GM12878 (cell line): ENCODE measurements at regions not wholly inside any gene's neighbourhood (a gene's known extent, or its start where the extent isn't known, plus 50 kb on each side); places are given as distances from the start of the nearest gene placed in this dataset.

Source experiments
- ATAC-seq: fragments of 200-7000 bp; cut with Tn5 transposase; 3 replicates; pipeline ENCODE4 v1.9.1; 2020; ENCODE audit warnings: mild to moderate bottlenecking, moderate library complexity
- BruUV-seq: library from RNA; stranded (reverse); fragments of 400-500 nt; replicated peaks from 2 replicates; lab custom pipeline; 2021; lab: Mats Ljungman, UMichigan
- CTCF ChIA-PET: fragments of 300-600 bp; sonication (Branson Sonifier 250); formaldehyde crosslinking; extraction: SDS; loops from one replicate; lab custom pipeline; 2021; ENCODE audit warnings: inconsistent platforms; lab: Yijun Ruan, JAX
- POLR2A ChIA-PET: fragments of 350-600 bp; formaldehyde crosslinking; extraction: SDS; loops from one replicate; lab custom pipeline; 2021; ENCODE audit warnings: inconsistent platforms; lab: Charles Lee
- RAD21 ChIA-PET: fragments of 300-600 bp; sonication (Branson Sonifier 250); formaldehyde crosslinking; loops from one replicate; lab custom pipeline; 2023; ENCODE audit warnings: antibody characterized with exemption; ENCODE audit not compliant: unreplicated experiment; lab: Charles Lee
- SMC1A ChIA-PET: fragments of 300-600 bp; sonication (Branson Sonifier 250); formaldehyde crosslinking; loops from one replicate; lab custom pipeline; 2023; ENCODE audit not compliant: unreplicated experiment, uncharacterized antibody; lab: Charles Lee
- DNase-seq: peaks from one replicate; pipeline ENCODE4 v3.0.0-alpha.2; 2011; ENCODE audit warnings: low read depth, low spot score
- FAIRE-seq: peaks from 3 replicates; lab custom pipeline; 2011; peaks lifted over from hg19 to GRCh38; lab: Jason Lieb, UNC
- H2AFZ ChIP-seq: 2 replicates; pipeline ENCODE4 v1.6.0; 2011; ENCODE audit warnings: low read depth, low read length, control low read depth; ENCODE audit not compliant: control insufficient read depth
- H3K27ac ChIP-seq: 2 replicates; pipeline ENCODE4 v1.5.1; 2011; ENCODE audit warnings: control low read depth; ENCODE audit not compliant: control insufficient read depth, insufficient read depth
- H3K27me3 ChIP-seq, 2 experiments: replicated peaks in 1 of 2; 2 replicates each; pipeline versions ENCODE4 v1.6.0 to v1.6.1; 2011; ENCODE audit warnings: low read length in 1 of 2; ENCODE audit not compliant: control insufficient read depth in 2 of 2, insufficient read depth in 2 of 2
- H3K36me3 ChIP-seq, 2 experiments: 2 replicates each; pipeline ENCODE4 v1.5.1; 2011; ENCODE audit warnings: low read length in 1 of 2; ENCODE audit not compliant: control insufficient read depth in 2 of 2, insufficient read depth in 2 of 2
- H3K4me1 ChIP-seq: 2 replicates; pipeline ENCODE4 v1.6.1; 2011; ENCODE audit warnings: mild to moderate bottlenecking, low read length, moderate library complexity, mixed read lengths; ENCODE audit not compliant: control insufficient read depth, insufficient read depth
- H3K4me2 ChIP-seq: 2 replicates; pipeline ENCODE4 v1.6.0; 2011; ENCODE audit warnings: control low read depth; ENCODE audit not compliant: control insufficient read depth, insufficient read depth
- H3K4me3 ChIP-seq: fragments of 200-600 bp; sonication (generic); 2 replicates; pipeline ENCODE4 v1.5.1; 2016
- H3K79me2 ChIP-seq: 2 replicates; pipeline ENCODE4 v1.6.0; 2011; ENCODE audit warnings: low read length; ENCODE audit not compliant: control insufficient read depth, insufficient read depth
- H3K9ac ChIP-seq: 2 replicates; pipeline ENCODE4 v1.8.0; 2011; ENCODE audit warnings: low read length, control low read depth, mixed read lengths; ENCODE audit not compliant: control insufficient read depth, insufficient read depth
- H3K9me3 ChIP-seq: replicated peaks from 3 replicates; pipeline ENCODE4 v1.5.1; 2011; ENCODE audit warnings: mild to moderate bottlenecking, low read length; ENCODE audit not compliant: control insufficient read depth, insufficient read depth
- H4K20me1 ChIP-seq: 2 replicates; pipeline ENCODE4 v1.6.0; 2011; ENCODE audit not compliant: control insufficient read depth, insufficient read depth
- CEBPB ChIP-seq, 2 experiments: fragments of 150-350 bp in 1 of 2; IDR thresholded peaks; 2 replicates each; pipeline ENCODE4 v1.6.1; 2012 to 2014; ENCODE audit warnings: low read depth in 2 of 2, low read length in 2 of 2, borderline replicate concordance in 1 of 2, inconsistent platforms in 1 of 2
- FOXK2 ChIP-seq: fragments of 450-650 bp; IDR thresholded peaks from 2 replicates; pipeline ENCODE4 v1.6.1; 2017; ENCODE audit warnings: mild to moderate bottlenecking, moderate library complexity
- LARP7 ChIP-seq: fragments of 450-650 bp; IDR thresholded peaks from 2 replicates; pipeline ENCODE4 v1.6.1; 2017; ENCODE audit warnings: mild to moderate bottlenecking
- MYC ChIP-seq: IDR thresholded peaks from 2 replicates; pipeline ENCODE4 v1.6.1; 2011; ENCODE audit warnings: mild to moderate bottlenecking, low read length, moderate library complexity, inconsistent platforms; ENCODE audit not compliant: insufficient read depth, insufficient replicate concordance, insufficient read length, severe bottlenecking
- NFYA ChIP-seq: IDR thresholded peaks from 2 replicates; pipeline ENCODE4 v1.6.1; 2011; ENCODE audit warnings: low read depth, mild to moderate bottlenecking, low read length, improper control_type of control experiment, borderline replicate concordance
- NR2F1 ChIP-seq: fragments of 450-650 bp; conservative IDR thresholded peaks from 2 replicates; pipeline ENCODE4 v1.6.1; 2017; ENCODE audit warnings: mild to moderate bottlenecking
- PAX5 ChIP-seq: IDR thresholded peaks from 2 replicates; pipeline ENCODE4 v1.6.1; 2011; ENCODE audit warnings: low read depth, low read length, borderline replicate concordance
- RAD21 ChIP-seq: IDR thresholded peaks from 2 replicates; pipeline ENCODE4 v1.6.1; 2011; ENCODE audit warnings: mild to moderate bottlenecking, low read depth, low read length, moderate library complexity; ENCODE audit not compliant: insufficient read depth
- RBBP5 ChIP-seq: fragments of 200-600 bp; sonication (generic); conservative IDR thresholded peaks from 2 replicates; pipeline ENCODE4 v1.6.1; 2016
- RCOR1 ChIP-seq: conservative IDR thresholded peaks from 2 replicates; pipeline ENCODE4 v1.6.1; 2012; ENCODE audit warnings: low read depth, low read length, improper control_type of control experiment
- SMAD5 ChIP-seq: IDR thresholded peaks from 2 replicates; pipeline ENCODE4 v1.6.1; 2016; ENCODE audit warnings: antibody characterized with exemption, low read depth
- SRF ChIP-seq, 2 experiments: IDR thresholded peaks; 2 replicates each; pipeline ENCODE4 v1.6.1; 2011; ENCODE audit warnings: low read depth in 2 of 2, low read length in 2 of 2, mild to moderate bottlenecking in 1 of 2, moderate library complexity in 1 of 2
- SUPT20H ChIP-seq: IDR thresholded peaks from 2 replicates; pipeline ENCODE4 v1.6.1; 2011; ENCODE audit warnings: low read depth, mild to moderate bottlenecking, low read length, moderate library complexity, borderline replicate concordance; ENCODE audit not compliant: control insufficient read depth
- ZNF217 ChIP-seq: fragments of 450-650 bp; IDR thresholded peaks from 2 replicates; pipeline ENCODE4 v1.6.1; 2017; ENCODE audit warnings: antibody characterized with exemption, mild to moderate bottlenecking
- ZNF622 ChIP-seq: fragments of 450-650 bp; IDR thresholded peaks from 2 replicates; pipeline ENCODE4 v1.6.1; 2017; ENCODE audit warnings: mild to moderate bottlenecking, inconsistent platforms
- WGBS: methylation state at CpG from one replicate; pipeline ENCODE4 v1.1.6; 2016; ENCODE audit warnings: low lambda C conversion rate; ENCODE audit not compliant: insufficient replicate concordance, insufficient coverage; ENCODE audit errors: missing lambda C conversion rate; 5-methylcytosine and 5-hydroxymethylcytosine counted together
- in situ Hi-C: fragments of 300-500 bp; cut with MboI; formaldehyde crosslinking; loops from 9 replicates; pipeline ENCODE4 v1.14.3; 2018; ENCODE audit warnings: mixed read lengths
- intact Hi-C: fragments of 100-400 bp; cut with micrococcal nuclease; formaldehyde crosslinking; loops from one replicate; pipeline ENCODE4 v1.14.2; 2022; ENCODE audit not compliant: unreplicated experiment
- TF ChIP-seq, protein P1 (sequence below): IDR thresholded peaks from 2 replicates; pipeline ENCODE4 v1.6.1; 2011; ENCODE audit warnings: mild to moderate bottlenecking, low read depth, low read length, moderate library complexity; ENCODE audit not compliant: insufficient replicate concordance
- TF ChIP-seq, protein P2 (sequence below): fragments of 150-350 bp; IDR thresholded peaks from 2 replicates; pipeline ENCODE4 v1.6.1; 2014; ENCODE audit warnings: mild to moderate bottlenecking, low read depth, low read length
- TF ChIP-seq, protein P3 (sequence below): fragments of 450-650 bp; formaldehyde crosslinking; IDR thresholded peaks from 2 replicates; pipeline ENCODE4 v1.4.0; 2020; ENCODE audit warnings: mild to moderate bottlenecking, moderate library complexity

DNA sequence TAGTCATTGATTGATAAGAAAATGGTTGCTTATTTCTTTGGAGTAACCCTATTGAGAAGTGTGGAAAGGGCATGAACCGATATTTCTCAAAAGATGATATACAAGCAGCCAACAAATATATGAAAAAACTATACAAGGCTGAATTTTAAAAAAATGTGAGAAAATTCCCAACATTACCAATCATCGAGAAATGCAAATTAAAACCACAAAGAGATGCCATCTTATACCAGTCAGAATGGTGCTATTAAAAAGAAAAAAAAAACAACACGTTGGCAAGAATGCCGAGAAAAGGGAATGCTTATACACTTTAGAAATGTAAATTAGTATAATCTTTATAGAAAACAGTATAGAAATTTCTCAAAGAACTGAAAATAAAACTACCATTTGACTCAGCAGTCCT is 77.7 kb upstream of the ROBO1 start:
- H4K20me1 ChIP-seq: no peaks in the 10 kb centered on the region
- POLR2A ChIA-PET: no interaction called here
- no peaks in the 10 kb centered on the region for H3K79me2 ChIP-seq
- intact Hi-C loops: no loop called here
- no peak overlapping the region for H3K4me2 ChIP-seq
- no peaks in the 10 kb centered on the region for H3K4me1 ChIP-seq
- H3K9me3 ChIP-seq: no peaks in the 10 kb centered on the region
- WGBS: 49% methylated on average over 4 of the region's 4 CpGs
- SMC1A ChIA-PET: interaction anchor here (0.6 kb wide), 1 partner anchor 281 kb away, joined by 3 read pairs; no protein-coding TSS in a partner anchor
- no peak overlapping the region for H3K4me3 ChIP-seq
- TF ChIP-seq CEBPB (IDR thresholded peaks at IDR 0.05; ENCODE audit: borderline replicate concordance in 1 of 2, low read depth in 2 of 2, low read length in 2 of 2) (no peak), RCOR1 (no peak), RAD21 (no peak), SUPT20H (no peak), NR2F1 (no peak), SRF (IDR thresholded peaks at IDR 0.05; ENCODE audit: low read depth in 2 of 2, low read length in 2 of 2) (no peak), MYC (no peak), NFYA (no peak), LARP7 (no peak), FOXK2 (no peak), ZNF622 (no peak), PAX5 (no peak), SMAD5 (no peak), RBBP5 (no peak), ZNF217 (no peak)
- TF ChIP-seq, protein P1, sequence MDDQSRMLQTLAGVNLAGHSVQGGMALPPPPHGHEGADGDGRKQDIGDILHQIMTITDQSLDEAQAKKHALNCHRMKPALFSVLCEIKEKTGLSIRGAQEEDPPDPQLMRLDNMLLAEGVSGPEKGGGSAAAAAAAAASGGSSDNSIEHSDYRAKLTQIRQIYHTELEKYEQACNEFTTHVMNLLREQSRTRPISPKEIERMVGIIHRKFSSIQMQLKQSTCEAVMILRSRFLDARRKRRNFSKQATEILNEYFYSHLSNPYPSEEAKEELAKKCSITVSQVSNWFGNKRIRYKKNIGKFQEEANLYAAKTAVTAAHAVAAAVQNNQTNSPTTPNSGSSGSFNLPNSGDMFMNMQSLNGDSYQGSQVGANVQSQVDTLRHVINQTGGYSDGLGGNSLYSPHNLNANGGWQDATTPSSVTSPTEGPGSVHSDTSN: no peak
- TF ChIP-seq, protein P2, sequence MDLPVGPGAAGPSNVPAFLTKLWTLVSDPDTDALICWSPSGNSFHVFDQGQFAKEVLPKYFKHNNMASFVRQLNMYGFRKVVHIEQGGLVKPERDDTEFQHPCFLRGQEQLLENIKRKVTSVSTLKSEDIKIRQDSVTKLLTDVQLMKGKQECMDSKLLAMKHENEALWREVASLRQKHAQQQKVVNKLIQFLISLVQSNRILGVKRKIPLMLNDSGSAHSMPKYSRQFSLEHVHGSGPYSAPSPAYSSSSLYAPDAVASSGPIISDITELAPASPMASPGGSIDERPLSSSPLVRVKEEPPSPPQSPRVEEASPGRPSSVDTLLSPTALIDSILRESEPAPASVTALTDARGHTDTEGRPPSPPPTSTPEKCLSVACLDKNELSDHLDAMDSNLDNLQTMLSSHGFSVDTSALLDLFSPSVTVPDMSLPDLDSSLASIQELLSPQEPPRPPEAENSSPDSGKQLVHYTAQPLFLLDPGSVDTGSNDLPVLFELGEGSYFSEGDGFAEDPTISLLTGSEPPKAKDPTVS: no peak
- TF ChIP-seq, protein P3, sequence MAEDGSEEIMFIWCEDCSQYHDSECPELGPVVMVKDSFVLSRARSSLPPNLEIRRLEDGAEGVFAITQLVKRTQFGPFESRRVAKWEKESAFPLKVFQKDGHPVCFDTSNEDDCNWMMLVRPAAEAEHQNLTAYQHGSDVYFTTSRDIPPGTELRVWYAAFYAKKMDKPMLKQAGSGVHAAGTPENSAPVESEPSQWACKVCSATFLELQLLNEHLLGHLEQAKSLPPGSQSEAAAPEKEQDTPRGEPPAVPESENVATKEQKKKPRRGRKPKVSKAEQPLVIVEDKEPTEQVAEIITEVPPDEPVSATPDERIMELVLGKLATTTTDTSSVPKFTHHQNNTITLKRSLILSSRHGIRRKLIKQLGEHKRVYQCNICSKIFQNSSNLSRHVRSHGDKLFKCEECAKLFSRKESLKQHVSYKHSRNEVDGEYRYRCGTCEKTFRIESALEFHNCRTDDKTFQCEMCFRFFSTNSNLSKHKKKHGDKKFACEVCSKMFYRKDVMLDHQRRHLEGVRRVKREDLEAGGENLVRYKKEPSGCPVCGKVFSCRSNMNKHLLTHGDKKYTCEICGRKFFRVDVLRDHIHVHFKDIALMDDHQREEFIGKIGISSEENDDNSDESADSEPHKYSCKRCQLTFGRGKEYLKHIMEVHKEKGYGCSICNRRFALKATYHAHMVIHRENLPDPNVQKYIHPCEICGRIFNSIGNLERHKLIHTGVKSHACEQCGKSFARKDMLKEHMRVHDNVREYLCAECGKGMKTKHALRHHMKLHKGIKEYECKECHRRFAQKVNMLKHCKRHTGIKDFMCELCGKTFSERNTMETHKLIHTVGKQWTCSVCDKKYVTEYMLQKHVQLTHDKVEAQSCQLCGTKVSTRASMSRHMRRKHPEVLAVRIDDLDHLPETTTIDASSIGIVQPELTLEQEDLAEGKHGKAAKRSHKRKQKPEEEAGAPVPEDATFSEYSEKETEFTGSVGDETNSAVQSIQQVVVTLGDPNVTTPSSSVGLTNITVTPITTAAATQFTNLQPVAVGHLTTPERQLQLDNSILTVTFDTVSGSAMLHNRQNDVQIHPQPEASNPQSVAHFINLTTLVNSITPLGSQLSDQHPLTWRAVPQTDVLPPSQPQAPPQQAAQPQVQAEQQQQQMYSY (CRISPR knock-in tag): no peak
- ATAC-seq (no peak), FAIRE-seq (no peak), DNase-seq (no peak)
- BruUV-seq: no TSS peak
- no peaks in the 10 kb centered on the region for H3K36me3 ChIP-seq
- no peak overlapping the region for H2AFZ ChIP-seq
- CTCF ChIA-PET: interaction anchor here (0.8 to 2.4 kb wide), 3 partner anchors 16 to 328 kb away, joined by 3 to 12 read pairs (median 4); no protein-coding TSS in a partner anchor
- no peaks in the 10 kb centered on the region for H3K27me3 ChIP-seq
- no peak overlapping the region for H3K27ac ChIP-seq
- no peak overlapping the region for H3K9ac ChIP-seq
- RAD21 ChIA-PET: no interaction called here
- in situ Hi-C loops: loop anchor here (10.0 kb wide), 1 partner anchor 321 kb away; no protein-coding TSS in a partner anchor
